Fibroblast of upper back skin (primary cell): ENCODE measurements at regions not wholly inside any gene's neighbourhood (a gene's known extent, or its start where the extent isn't known, plus 50 kb on each side); places are given as distances from the start of the nearest gene placed in this dataset.
A peak's percentile ranks its signal among the peaks of the same experiment; 100 is the strongest.

Experiments used
- DNase-seq: peaks from one replicate; pipeline ENCODE4 v3.0.0-alpha.2; 2013

DNA sequence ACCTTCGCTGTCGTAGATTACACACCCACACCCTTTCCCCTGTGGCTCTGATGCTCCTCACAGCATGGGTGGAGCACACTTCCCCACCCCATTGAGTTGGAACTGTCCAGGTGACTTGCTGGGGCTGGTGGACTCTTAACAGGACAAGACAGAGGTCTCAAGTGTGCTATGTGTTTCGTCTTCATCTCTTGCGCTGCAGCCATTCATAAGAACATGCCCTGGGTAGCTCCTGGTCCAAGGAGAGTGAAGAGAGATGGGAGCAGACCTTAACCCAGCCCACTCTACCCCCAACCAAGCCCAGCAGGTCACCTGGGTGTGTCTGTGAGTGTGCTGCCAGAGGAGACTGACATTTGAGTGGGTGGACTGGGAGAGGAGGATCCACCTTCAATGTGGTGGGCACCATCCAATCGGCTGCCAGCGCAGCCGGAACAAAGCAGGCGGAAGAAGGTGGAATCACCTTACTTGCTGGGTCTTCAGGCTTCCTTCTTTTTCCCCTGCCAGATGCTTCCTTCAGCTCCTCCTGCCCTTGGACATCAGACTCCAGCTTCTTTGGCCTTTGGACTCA is 112.4 kb downstream of the HTR5A start:
- no peak for DNase-seq

DNA sequence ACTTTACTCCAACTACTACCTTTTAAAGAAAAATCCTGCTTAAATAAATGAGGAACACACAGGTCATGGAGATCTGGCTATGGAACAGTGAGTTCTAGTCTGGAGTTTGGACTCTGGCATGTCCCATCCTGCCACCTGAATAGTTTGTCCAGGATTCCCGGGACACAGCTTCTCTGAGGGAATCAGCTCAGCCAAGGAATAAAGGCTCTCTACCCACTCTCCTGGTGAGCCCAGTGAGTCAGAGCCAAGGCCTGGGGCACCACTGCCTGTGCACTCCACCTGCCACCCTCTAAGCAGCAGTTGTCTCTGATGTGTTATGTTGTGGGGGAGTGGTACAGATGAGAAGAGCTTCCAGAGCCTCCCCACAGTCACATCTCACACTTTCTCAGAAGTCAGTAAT is 113.5 kb downstream of the HTR5A start:
- no peak for DNase-seq

DNA sequence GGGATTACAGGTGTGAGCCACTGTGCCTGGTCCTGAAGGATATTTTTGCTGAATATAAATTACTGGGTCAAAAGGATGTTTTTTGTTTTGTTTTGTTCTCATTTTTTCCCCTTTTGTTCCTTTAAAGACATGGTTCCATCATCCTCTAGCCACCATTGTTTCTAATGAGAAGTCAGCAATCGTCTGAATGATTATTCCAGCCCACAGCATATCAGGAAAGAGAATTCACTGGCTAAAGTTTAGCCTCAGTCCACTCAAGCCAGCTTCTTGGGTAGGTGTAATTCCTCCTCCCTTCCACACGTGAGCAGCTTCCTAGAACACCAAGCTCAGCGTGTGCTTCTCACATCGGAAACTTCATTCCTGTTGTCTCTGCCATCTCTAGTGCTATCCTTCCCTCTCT is 112.8 kb upstream of the INSIG1 start:
- no peak for DNase-seq

GRCh38 chr7:155187061-155187785 is 110.5 kb upstream of the INSIG1 start:
- DNase-seq = no peak

GRCh38 chr7:155188357-155188756 is 109.3 kb upstream of the INSIG1 start:
- DNase-seq = no peak

DNA sequence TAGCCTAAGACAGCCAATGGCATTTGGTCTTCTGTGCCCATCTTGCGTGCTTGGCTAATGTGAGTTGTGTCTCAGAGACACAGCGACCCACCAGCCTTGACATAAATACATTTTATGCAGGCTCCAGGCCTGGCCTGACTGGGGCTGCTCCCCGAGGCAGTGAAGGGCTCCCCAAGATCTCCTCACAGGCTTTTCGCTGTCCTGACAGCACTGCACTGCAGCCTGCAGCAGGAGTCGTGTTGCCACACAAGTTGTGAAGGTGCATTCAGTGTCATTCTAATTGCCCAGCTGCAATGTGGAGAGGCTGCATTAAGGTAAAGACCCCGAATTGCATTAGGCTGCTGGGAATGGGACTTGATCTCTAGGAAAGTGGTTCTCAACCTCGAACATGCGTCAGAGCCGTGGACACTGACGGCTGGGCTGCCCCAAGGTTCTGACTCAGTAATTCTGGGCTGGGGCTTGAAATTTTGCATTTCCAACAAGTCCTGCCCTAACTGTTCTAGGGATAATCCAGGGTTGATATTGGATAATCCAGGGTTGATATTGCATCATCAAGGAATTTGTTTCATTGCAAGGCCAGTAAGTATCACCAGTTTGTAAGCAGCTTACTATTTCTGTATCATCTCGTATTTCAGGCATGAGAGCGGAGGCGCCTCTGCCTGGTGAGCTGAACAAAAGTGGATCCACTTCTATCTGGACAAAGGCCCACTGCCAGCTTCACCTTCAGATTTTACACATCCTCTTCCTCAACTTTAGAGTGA is 108.7 kb upstream of the INSIG1 start:
- peak; percentile 85 for DNase-seq

DNA sequence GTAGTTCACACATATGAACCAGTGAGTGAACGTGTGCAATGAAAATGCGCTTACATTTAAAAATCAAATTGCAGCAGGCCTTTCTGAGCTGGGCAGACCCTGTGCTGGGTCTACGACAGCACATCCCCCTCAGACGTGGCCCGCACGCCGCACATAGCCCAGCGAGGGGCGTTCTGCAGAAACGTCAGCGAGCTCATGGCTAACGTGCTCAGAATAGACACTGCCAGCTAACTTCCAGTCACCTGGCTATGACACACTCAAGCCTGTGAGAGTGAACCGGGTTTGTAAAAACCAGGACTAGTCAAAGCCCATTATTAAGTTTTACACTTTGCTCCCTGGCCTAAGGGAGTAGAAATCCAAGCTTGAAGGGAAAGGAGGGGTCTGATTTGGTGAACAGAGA is 108.1 kb upstream of the INSIG1 start:
- DNase-seq = no peak

- DNase-seq = peak; percentile 45
Observed at GRCh38 chr7:155190688-155191087, 107.0 kb upstream of the INSIG1 start.

GRCh38 chr7:155191137-155191536 is 106.5 kb upstream of the INSIG1 start:
- DNase-seq = no peak

DNA sequence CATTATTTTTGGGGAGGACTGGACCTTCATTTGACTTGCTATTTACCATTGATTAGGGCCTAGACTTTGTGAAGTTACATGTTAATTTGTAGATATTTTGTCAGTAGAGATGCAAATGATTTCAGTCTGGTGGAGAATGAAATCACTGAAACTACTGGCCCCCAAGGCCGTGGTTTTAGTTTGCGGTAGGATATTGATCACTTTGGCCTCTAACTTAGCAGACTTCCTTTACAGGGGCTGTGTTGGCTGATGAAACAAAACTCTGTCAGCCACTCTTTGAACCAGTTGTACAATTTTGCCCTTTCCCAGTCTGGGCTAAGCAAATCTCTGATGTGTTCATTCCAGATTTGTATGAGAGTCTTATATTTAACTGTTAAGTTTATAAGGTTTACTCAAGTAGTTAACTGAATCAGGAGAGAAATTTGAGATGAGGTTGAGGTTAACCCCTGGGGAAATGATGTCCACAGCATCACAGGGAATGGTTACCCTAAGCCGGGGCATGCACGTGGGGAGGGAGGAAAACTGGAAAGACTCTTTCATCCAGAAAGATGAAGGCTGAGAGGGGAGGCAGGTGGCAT is 105.7 kb upstream of the INSIG1 start:
- no peak for DNase-seq

GRCh38 chr7:155192961-155193640 is 104.6 kb upstream of the INSIG1 start:
- DNase-seq = no peak

GRCh38 chr7:155193716-155194115 is 104.0 kb upstream of the INSIG1 start:
- no peak for DNase-seq

DNA sequence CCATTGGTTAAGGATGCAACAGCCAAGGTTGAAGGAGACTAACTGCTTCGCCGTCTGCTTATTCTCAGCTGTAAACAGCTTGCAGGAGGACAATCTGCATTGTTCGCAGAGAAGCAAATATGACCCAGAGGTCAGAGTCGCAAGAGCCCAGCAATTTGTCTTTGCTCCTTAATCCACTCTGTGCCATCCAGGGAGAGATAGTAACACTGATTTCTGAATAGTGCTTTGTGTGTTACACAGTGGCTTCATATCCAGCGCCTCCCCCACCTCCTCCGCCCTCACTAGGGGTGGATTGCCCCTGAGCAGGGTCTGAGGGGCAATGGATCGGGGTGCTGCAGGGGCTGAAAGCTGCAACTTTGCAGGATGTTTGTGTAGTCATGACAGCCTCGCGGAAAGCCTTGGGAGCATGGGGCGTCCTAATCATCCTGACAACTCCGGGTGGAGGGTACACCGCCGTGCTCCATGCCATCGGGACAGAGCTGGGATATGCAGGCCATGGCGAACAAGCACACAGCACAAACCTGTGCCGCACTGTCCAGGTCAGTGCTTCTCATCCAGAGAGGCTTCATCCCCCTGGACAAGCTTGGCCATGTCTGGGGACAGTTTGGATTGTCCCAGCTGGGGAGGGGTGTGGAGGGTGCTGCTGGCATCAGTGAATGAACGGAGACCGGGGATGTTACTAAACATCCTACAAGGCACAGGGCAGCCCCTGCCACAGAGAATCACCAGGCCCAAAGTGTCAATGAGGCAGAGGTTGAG is 103.1 kb upstream of the INSIG1 start:
- DNase-seq = no peak

GRCh38 chr7:155195939-155196523 is 101.6 kb upstream of the INSIG1 start:
- no peak for DNase-seq

DNA sequence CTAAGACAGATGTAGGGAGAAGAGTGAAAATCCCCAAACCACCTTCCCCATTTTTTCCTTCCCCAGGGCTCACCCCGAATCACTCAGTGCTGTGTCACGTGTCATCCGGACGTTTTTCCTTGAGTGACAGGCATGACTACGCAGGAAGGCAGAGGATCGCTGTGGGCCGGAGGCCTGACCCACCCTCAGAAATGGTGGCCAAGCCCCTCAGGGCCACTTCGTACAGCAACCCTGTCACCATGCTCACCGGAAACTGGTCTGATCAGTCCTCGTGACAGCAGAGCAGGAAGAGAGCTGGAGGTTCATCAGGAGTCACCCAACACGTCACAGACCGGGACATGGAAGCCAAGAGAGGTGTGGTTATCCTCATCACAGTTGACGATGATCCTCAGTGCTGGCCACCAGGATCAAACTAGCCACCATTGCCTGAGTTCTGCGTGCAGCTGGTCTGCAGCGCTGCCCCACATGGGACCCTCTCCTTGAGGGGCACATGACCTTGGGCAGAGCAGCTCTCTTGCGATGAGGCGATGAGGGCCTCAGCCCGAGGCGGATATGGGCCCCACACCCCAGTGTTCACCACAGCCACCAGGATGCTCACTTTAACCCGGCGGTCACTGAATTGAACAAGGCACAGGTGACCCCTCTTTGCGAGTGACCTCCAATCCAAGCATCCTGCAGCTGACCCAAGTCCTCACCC is 99.3 kb upstream of the INSIG1 start:
- DNase-seq = no peak

GRCh38 chr7:155198901-155199845 is 98.5 kb upstream of the INSIG1 start:
- DNase-seq = peak; percentile 86

DNA sequence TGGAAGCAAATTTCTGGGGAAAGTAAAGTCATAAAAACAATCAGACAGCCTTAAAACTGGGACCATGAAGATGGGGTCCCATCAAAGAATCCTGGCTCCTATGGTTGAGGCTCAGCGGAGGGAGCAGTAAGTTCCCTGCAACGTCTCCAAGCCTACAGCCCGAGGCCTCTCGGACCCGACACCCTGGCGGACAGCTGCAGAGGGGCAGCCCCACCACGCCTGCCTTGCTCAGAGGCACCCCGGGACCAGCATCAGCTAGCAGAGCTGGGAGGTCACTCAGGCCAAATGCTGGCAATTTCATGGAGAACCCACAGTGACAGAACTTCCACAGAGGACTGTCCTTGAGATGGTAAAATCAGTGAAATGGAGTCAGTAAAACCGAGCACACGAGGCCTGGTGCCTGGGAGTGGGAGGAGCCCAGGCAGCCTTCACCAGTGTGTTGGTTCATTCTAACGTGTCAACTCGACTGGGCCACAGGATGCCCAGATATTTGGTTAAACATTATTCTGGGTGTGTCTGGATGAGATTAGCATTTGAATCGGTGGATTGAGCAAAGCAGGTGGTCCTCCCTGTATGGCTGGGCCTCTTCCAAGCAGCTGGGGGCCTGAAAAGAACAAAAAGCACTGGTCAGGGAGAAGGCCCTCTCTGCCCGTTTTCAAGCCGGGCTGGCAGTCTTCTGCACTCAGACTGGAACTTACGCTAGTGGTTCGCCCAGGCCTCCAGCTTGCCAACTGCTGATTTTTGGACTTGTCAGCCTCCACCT is 96.2 kb upstream of the INSIG1 start:
- DNase-seq = no peak

DNA sequence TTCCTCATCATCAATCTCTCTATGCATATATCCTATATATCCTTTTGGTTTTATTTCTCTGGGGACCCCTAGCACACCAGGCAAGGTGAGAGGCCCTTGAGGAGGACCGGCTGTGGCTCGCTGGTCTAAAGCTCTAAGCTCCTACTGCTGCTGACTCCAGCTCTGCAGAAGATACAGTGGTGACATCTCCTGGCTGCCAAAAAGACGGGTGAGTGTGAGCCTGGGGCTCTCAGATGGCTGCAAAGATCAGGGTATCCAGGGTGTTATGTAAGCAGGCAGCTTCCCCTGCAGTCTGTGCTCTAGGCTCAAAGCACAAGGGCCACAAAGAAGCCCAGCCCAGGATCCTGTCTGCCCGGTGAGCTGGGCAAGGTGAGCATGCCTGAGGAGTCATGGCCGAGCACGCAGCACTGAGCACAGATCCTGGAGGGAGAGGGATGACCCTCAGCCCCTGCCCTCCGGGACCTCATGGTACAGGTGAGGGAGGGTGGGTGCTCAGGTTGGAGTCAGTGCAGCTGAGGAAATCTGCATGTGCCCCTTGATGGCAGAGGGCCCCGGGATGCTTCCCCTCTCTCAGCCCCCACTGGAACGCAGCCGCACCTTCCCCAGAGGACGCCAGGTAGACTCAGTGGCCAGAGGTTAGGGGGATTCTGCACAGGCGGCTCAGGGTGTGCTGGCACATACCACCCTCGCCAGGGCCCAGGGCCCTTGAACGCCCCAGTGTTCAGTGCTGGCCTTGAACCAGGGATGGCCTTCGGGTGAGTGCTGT is 95.4 kb upstream of the INSIG1 start:
- DNase-seq = no peak
